Fibroblast of upper back skin (primary cell): ENCODE measurements at regions not wholly inside any gene's neighbourhood (a gene's known extent, or its start where the extent isn't known, plus 50 kb on each side); places are given as distances from the start of the nearest gene placed in this dataset.
A peak's percentile ranks its signal among the peaks of the same experiment; 100 is the strongest.

Experiments
- DNase-seq: peaks from one replicate; pipeline ENCODE4 v3.0.0-alpha.2; 2013

GRCh38 chr6:1144842-1145767 lies 166.8 kb upstream of the FOXQ1 start:
- peak; percentile 87 for DNase-seq

GRCh38 chr6:1143655-1144054 lies 168.2 kb upstream of the FOXQ1 start:
- peak; percentile 41 for DNase-seq

- no peak for DNase-seq
Observed at GRCh38 chr6:1139155-1139890, 172.6 kb upstream of the FOXQ1 start.

- no peak for DNase-seq
Observed at GRCh38 chr6:1137849-1138248, 174.0 kb upstream of the FOXQ1 start.

GRCh38 chr6:1136827-1137226 lies 175.1 kb upstream of the FOXQ1 start:
- DNase-seq, result no peak

GRCh38 chr6:1136415-1136774 lies 175.5 kb upstream of the FOXQ1 start:
- DNase-seq, result peak; percentile 57

- DNase-seq, result no peak
Observed at GRCh38 chr6:1135726-1136414, 176.0 kb upstream of the FOXQ1 start.

- peak; percentile 86 for DNase-seq
Observed at GRCh38 chr6:1131285-1132079, 180.4 kb upstream of the FOXQ1 start.

DNA sequence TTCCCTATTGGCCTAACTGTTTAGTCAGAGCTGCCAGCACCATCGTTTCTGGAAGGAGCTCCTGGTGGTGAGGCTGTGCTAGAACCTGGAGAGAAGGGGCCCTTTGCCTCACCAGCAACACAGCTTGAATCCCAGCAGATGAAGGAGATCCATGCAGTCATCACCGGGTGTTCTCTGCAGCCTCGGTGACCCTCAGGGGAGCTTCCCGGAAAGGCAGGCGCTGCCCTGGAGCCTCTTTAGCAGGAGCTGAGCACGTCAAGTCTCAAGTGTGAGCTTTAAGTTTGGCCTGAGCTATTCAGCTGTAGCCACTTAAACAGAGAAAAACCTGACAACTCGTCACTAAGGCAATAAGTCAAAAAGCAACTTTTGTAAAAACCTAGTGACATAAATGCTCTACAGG lies 181.2 kb upstream of the FOXQ1 start:
- no peak for DNase-seq

- peak; percentile 88 for DNase-seq
Observed at GRCh38 chr6:1129131-1129530, 182.8 kb upstream of the FOXQ1 start.

DNA sequence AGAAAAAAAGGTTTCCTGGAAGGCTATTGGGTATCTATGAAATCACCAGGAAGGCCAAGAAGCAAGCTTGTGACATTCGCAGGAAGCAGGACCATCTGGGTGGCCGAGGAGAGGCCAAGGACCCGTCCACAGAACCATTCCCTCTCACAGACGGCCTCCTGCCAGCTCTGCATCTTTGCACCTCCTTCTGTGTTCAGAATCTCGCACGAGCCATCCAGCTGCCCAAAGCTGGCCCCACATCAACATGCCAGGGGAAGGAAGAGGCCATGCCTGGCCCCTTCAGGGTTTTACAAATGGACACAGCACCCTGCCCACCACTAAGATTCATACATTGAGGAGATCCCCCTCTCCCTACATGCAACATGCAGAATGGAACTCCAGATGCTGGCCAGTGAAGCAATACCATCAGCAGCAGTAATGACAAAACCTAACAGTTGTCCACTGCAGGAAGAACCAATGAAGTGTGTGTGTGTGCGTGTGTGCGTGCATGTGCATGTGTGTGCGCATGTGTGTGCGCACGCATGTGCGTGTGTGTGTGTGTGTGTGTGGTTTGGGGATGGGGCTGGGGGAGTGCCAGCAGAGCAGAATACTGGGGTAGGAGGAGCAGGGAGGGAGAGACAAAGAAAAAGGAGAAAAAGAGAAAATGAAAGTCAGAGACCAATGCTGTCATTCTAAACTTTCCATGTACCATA lies 184.2 kb upstream of the FOXQ1 start:
- DNase-seq, result no peak

- DNase-seq, result no peak
Observed at GRCh38 chr6:1127129-1127528, 184.8 kb upstream of the FOXQ1 start.

GRCh38 chr6:1126036-1126435 lies 185.9 kb upstream of the FOXQ1 start:
- DNase-seq, result no peak

GRCh38 chr6:1125297-1125696 lies 186.6 kb upstream of the FOXQ1 start:
- DNase-seq, result no peak

GRCh38 chr6:1124885-1125284 lies 187.0 kb upstream of the FOXQ1 start:
- DNase-seq, result no peak

DNA sequence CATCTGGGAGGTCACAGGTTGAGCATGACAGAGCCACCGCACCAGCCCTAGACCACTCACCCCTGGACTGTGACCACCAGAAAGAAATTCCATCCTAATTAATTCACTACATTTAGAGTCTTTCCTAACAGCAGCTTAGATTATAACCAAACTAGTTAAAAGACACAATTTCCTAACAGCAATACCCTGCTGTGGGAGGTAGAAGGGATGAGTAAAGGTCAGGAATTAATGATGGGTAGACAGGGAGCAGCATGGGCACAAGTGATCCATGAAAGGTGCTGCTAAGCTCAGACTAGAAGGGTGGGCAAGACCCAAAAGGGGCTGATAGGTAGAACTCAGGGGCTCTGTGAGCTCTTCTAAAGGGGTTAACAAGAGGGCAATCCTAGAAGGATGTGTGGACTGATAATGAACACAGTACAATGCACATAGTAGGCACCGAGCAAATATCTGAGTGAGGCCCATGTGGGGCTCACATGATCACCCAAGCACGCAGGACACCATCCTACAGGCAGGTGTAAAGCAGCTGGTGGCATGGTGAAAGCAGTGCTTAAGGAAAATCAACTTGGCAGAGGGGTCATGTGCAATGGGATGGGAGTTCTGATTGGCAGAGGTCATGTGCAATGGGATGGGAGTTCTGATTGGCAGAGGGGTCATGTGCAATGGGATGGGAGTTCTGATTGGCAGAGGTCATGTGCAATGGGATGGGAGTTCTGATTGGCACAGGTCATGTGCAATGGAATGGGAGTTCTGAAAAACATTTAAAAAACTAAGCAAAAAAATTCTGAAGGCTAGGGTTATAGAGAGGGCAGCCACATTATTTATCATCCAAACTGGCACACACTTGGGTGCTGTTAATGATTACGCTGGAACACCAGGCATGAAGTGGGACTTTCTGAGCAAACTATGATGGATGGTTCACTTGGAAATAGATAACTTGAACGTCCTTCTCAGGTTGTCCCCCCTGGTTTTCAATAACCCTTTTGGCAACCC lies 188.2 kb upstream of the FOXQ1 start:
- no peak for DNase-seq

DNA sequence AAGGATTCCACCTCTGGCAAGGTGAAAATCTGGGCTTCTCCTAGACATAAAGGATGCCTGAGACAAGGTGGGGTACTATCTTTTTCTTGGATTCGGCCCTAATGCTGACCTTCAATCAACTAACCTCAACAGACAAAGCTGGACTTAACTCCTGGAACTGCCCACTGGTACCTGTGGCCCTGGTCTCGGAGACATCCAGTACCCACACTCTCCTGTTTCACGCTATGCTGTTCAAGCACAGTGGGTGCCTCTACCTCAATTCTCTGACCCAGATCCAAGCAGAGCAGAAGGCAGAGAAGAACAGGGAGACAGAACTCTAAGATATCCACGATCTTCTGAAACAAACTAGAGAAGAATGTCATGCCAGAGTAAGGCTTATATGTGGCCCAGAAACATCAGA lies 189.8 kb upstream of the FOXQ1 start:
- DNase-seq, result no peak

DNA sequence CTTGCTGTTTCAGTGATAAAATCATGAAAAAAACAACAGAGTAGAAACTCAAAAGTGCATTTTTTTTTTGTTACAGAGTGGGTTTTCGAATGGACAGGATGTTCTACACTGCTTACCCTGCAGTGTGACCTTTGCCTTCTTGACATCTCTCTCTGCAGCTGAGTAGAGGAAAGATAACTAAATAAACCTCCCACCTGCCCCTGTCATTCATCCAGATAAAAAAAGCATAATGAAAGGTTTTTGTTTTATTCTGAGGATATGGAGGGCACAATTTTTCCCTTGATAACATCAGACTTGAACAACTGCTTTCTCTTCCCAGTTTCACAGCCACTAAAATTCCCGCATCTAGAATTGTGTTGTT lies 193.6 kb upstream of the FOXQ1 start:
- no peak for DNase-seq

DNA sequence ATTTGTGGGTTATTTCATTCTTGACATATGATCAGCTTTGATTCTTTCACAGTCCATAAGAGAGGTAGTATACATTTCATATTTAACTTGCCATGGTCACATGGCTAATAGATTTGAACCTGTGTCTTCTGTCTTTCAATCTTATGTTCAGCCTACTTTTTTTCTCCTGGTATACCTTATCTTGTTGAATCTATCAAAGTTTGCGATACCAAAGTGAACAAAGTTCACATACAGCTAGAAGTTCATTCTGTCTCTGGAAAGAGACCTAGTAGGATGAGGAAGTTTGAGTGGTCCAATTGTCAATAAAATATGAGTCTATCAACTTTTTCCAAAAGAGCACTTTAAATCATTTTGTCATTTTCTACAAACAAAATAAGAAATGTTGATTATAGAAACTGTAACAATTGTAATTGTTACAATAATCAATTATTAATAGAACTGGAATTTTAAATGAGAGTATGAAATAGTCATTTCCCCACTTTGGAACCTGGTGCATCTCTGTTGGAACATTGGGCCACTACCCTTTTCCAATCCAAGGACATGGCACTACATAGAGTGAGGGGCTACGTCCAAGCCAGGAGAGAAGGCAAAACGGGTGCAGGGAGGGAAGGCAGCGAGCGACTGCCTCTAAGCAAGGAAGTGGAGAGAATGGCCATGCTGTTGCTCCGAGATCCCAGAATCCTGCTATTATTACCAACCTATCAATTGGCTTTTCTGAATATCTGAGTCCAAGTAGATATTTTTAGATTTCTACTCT lies 194.2 kb upstream of the FOXQ1 start:
- no peak for DNase-seq

DNA sequence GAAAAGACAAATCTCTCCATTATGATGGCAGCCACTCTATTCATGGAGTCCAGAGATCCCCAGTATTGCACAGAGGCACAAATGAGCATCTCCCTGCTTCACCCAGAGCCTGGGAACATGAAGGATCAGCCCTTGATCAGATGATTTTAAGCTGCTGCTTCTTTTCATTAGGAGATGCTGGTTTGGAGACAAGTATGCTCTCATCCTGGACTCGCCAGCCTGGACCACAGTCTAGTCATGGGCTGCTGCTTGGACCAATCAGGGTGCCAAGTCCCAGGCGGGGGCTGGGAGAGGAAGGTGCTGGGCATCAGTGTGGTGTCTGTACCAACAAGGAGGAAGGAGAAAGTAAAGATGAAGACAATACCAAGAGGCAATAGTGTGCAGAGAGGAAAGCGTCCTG lies 195.7 kb upstream of the FOXQ1 start:
- no peak for DNase-seq
